22Rv1 (cell line): ENCODE measurements at regions not wholly inside any gene's neighbourhood (a gene's known extent, or its start where the extent isn't known, plus 50 kb on each side); places are given as distances from the start of the nearest gene placed in this dataset.

ENCODE experiments used
- CTCF ChIP-seq: fragments of 450-650 bp; IDR thresholded peaks from 2 replicates; pipeline ENCODE4 v1.5.1; 2017; ENCODE audit warnings: mild to moderate bottlenecking
- ZFX ChIP-seq: fragments of 450-650 bp; IDR thresholded peaks from 2 replicates; pipeline ENCODE4 v1.6.1; 2017; ENCODE audit warnings: antibody characterized with exemption, borderline replicate concordance

- TF ChIP-seq CTCF (no peak), ZFX (no peak)
Measured at GRCh38 chrX:22366166-22366702, 93.5 kb downstream of the CBLL2 start.
